OCI-LY7 (cell line): ENCODE measurements at regions not wholly inside any gene's neighbourhood (a gene's known extent, or its start where the extent isn't known, plus 50 kb on each side); places are given as distances from the start of the nearest gene placed in this dataset.
"Not testable (repeated sequence)": the region's sequence is repeated elsewhere in the genome, so short reads cannot be mapped to it uniquely, and the experiment has no call there.

Experiments
- BruUV-seq: library from RNA; stranded (reverse); fragments of 400-500 nt; replicated peaks from 2 replicates; lab custom pipeline; 2021; lab: Mats Ljungman, UMichigan
- CTCF ChIA-PET: fragments of 300-600 bp; sonication (Branson Sonifier 250); formaldehyde crosslinking; loops from one replicate; lab custom pipeline; 2022; ENCODE audit warnings: antibody characterized with exemption; ENCODE audit not compliant: unreplicated experiment; lab: Charles Lee
- POLR2A ChIA-PET: fragments of 300-600 bp; sonication (Branson Sonifier 250); formaldehyde crosslinking; loops from one replicate; lab custom pipeline; 2022; ENCODE audit warnings: antibody characterized with exemption; lab: Charles Lee
- DNase-seq: peaks from one replicate; pipeline ENCODE4 v3.0.0-alpha.2; 2015; ENCODE audit warnings: low spot score
- H2AFZ ChIP-seq: fragments of 200-600 bp; sonication (generic), shearing (Covaris generic); 2 replicates; pipeline ENCODE4 v1.6.1; 2014; ENCODE audit warnings: mild to moderate bottlenecking, antibody characterized with exemption, low read length, moderate library complexity
- H3K27ac ChIP-seq: fragments of 200-600 bp; sonication (generic); 2 replicates; pipeline ENCODE4 v1.5.1; 2014; ENCODE audit warnings: mixed run types, low read depth, mild to moderate bottlenecking, moderate library complexity, low read length, inconsistent platforms; ENCODE audit not compliant: poor library complexity, severe bottlenecking
- H3K36me3 ChIP-seq: fragments of 200-600 bp; sonication (generic); 2 replicates; pipeline ENCODE4 v1.6.1; 2014; ENCODE audit warnings: mild to moderate bottlenecking, antibody characterized with exemption, low read length, moderate library complexity, mixed read lengths; ENCODE audit not compliant: insufficient read depth
- H3K4me1 ChIP-seq: fragments of 200-600 bp; sonication (generic); 2 replicates; pipeline ENCODE4 v1.5.1; 2014; ENCODE audit warnings: mild to moderate bottlenecking, low read length; ENCODE audit not compliant: insufficient read depth, poor library complexity, severe bottlenecking
- H3K4me2 ChIP-seq: fragments of 200-600 bp; sonication (generic); 2 replicates; pipeline ENCODE4 v1.6.1; 2014; ENCODE audit warnings: mild to moderate bottlenecking, low read length
- H3K4me3 ChIP-seq: fragments of 200-600 bp; sonication (generic); 2 replicates; pipeline ENCODE4 v1.5.1; 2014; ENCODE audit warnings: mild to moderate bottlenecking, low read depth, low read length; ENCODE audit not compliant: poor library complexity, severe bottlenecking
- H3K79me2 ChIP-seq: fragments of 200-600 bp; sonication (generic); 2 replicates; pipeline ENCODE4 v1.6.1; 2016; ENCODE audit warnings: low read depth, mild to moderate bottlenecking, low read length, moderate library complexity, mixed read lengths; ENCODE audit not compliant: insufficient read depth
- H3K9me2 ChIP-seq: fragments of 200-600 bp; sonication (generic); 2 replicates; pipeline ENCODE4 v1.6.1; 2016; ENCODE audit warnings: mild to moderate bottlenecking, low read length, mixed read lengths; ENCODE audit not compliant: insufficient read depth
- H3K9me3 ChIP-seq: fragments of 200-600 bp; sonication (generic); 2 replicates; pipeline ENCODE4 v1.6.1; 2014; ENCODE audit warnings: mild to moderate bottlenecking, mixed run types, low read length, mixed read lengths
- H4K20me1 ChIP-seq: fragments of 200-600 bp; sonication (generic); 2 replicates; pipeline ENCODE4 v1.6.1; 2014; ENCODE audit warnings: mild to moderate bottlenecking, antibody characterized with exemption, low read length, moderate library complexity, mixed read lengths; ENCODE audit not compliant: insufficient read depth
- CTCF ChIP-seq: fragments of 200-600 bp; sonication (generic); conservative IDR thresholded peaks from 2 replicates; pipeline ENCODE4 v1.5.1; 2014; ENCODE audit warnings: mild to moderate bottlenecking, antibody characterized with exemption, low read length, moderate library complexity, mixed read lengths
- EZH2phosphoT487 ChIP-seq: fragments of 200-600 bp; sonication (generic); IDR thresholded peaks from 2 replicates; pipeline ENCODE4 v1.6.1; 2018; ENCODE audit warnings: low read depth, borderline replicate concordance, mild to moderate bottlenecking, mixed run types, antibody characterized with exemption, low read length, moderate library complexity, mixed read lengths
- intact Hi-C: fragments of 100-400 bp; cut with micrococcal nuclease; formaldehyde crosslinking; loops from one replicate; pipeline ENCODE4 v1.10.0; 2022; ENCODE audit not compliant: unreplicated experiment

DNA sequence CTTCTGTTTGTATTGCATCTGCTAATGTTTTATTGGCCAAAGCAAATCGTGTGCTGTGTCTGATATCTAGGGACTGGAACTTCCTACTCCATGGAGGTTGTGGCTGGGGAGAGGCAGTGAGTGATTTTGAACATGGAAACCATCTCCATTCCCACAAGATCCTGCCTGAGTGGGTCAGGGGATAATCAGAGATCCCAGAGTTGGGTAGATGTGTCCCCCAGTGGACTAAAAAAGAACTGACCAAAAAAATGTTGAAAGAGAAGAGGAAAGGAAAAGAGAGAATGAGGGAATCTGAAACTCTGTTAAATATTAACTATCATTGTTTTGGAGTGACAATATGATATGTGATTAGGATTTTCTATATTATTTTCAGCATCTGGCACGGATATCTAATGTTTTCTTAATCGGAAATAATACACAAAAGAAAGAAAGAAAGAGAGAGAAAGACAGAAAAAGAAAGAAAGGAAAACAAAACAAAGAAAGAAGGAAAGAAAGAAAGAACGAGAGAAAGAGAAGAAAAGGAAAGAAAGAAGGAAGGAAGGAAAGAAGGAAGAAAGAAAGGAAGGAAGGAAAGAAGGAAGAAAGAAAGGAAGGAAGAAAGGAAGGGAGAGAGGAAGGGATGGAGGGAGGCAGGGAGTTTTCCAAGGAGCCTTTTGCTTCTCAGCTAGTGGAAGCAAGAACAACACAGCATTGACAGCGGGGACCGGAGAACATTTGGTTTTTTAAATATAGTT, 638.5 kb downstream of the CCSER2 start:
- no peaks in the 10 kb centered on the region for H3K79me2 ChIP-seq
- H3K4me1 ChIP-seq, result no peaks in the 10 kb centered on the region
- no peak for TF ChIP-seq CTCF
- TF ChIP-seq EZH2phosphoT487, result no peak
- H3K36me3 ChIP-seq, result no peaks in the 10 kb centered on the region
- no peak overlapping the region for H2AFZ ChIP-seq
- H3K4me2 ChIP-seq, result no peak overlapping the region
- BruUV-seq, result no TSS peak
- ChIA-PET POLR2A (interaction anchor here (0.6 kb wide), 1 partner anchor 200 kb away, joined by 5 read pairs; no protein-coding TSS in a partner anchor), CTCF (no interaction called here)
- H3K9me3 ChIP-seq, result no peaks in the 10 kb centered on the region
- no peak overlapping the region for H3K4me3 ChIP-seq
- no peaks in the 10 kb centered on the region for H4K20me1 ChIP-seq
- no peak for DNase-seq
- intact Hi-C loops, result no loop called here
- H3K27ac ChIP-seq, result no peak overlapping the region
- H3K9me2 ChIP-seq, result no peaks in the 10 kb centered on the region

DNA sequence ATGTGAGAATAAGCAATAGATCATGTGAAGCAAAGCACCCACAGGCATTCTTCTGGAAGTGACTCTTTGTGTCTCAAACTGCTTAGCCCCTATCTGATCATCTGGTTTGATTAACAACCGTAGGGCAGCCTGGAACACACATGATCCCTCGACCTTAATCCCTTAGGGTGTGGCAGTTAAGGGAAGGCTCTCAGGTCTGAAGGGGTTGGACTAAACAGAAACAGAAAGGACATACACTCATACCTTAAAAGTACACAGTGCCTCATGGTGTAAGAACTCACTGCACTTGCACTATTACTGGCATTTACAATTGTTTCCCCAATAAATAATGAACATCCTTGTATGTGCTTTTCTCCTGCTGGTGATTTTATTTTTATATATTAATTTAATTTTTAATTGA, 640.9 kb downstream of the CCSER2 start:
- H3K4me3 ChIP-seq, H3K4me2 ChIP-seq, H4K20me1 ChIP-seq, BruUV-seq, H3K79me2 ChIP-seq, CTCF ChIA-PET, H3K9me3 ChIP-seq, DNase-seq, intact Hi-C loops, H3K9me2 ChIP-seq, POLR2A ChIA-PET, H3K36me3 ChIP-seq, H3K27ac ChIP-seq, H2AFZ ChIP-seq, H3K4me1 ChIP-seq: not testable (repeated sequence)

DNA sequence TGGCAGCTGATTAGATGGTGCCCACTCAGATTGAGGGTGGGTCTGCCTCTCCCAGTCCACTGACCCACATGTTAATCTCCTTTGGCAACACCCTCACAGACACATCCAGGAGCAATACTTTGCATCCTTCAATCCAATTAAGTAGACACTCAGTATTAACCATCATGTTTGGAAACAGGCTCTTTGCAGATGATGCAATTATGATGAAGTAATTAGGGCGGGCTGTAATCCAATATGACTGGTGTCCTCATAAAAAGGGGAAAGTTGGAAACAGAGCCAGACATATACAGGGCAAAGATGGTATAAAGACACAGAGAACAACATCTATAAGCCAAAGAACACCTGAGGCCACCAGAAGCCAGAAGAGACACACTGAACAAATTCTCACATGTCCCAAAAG, 658.6 kb downstream of the CCSER2 start:
- Histone ChIP-seq H2AFZ (no peak overlapping the region), H3K4me3 (no peak overlapping the region), H3K9me3 (no peaks in the 10 kb centered on the region), H3K36me3 (no peaks in the 10 kb centered on the region), H3K4me2 (no peak overlapping the region), H3K4me1 (no peaks in the 10 kb centered on the region), H3K9me2 (no peaks in the 10 kb centered on the region), H3K27ac (no peak overlapping the region), H3K79me2 (no peaks in the 10 kb centered on the region), H4K20me1 (no peaks in the 10 kb centered on the region)
- ChIA-PET POLR2A (no interaction called here), CTCF (no interaction called here)
- TF ChIP-seq EZH2phosphoT487 (no peak), CTCF (no peak)
- intact Hi-C loops, result no loop called here
- BruUV-seq, result no TSS peak
- no peak for DNase-seq
